NCI-H446 (cell line): ENCODE measurements at regions not wholly inside any gene's neighbourhood (a gene's known extent, or its start where the extent isn't known, plus 50 kb on each side); places are given as distances from the start of the nearest gene placed in this dataset.

ENCODE experiments used
- DNase-seq, 2 experiments: peaks; one replicate each; lab custom pipeline; 2025; lab: John Stamatoyannopoulos, UW

GRCh38 chr1:219399446-219399845, 213.5 kb downstream of the ZC3H11B start:
- no peak for DNase-seq

GRCh38 chr1:219398815-219399396, 214.0 kb downstream of the ZC3H11B start:
- DNase-seq: no peak

- DNase-seq: no peak
Measured at GRCh38 chr1:219397511-219397910, 215.4 kb downstream of the ZC3H11B start.

GRCh38 chr1:219391297-219391696, 217.6 kb downstream of the LYPLAL1 start:
- no peak for DNase-seq

GRCh38 chr1:219387211-219387610, 213.5 kb downstream of the LYPLAL1 start:
- no peak for DNase-seq

- peak in 1 of 2 experiments; percentile 61 for DNase-seq
Measured at GRCh38 chr1:219385787-219386427, 212.2 kb downstream of the LYPLAL1 start.

GRCh38 chr1:219383281-219383680, 209.6 kb downstream of the LYPLAL1 start:
- no peak for DNase-seq

- DNase-seq: no peak
Measured at GRCh38 chr1:219381396-219381795, 207.7 kb downstream of the LYPLAL1 start.

- no peak for DNase-seq
Measured at GRCh38 chr1:219380463-219380862, 206.8 kb downstream of the LYPLAL1 start.

GRCh38 chr1:219379691-219380090, 206.0 kb downstream of the LYPLAL1 start:
- no peak for DNase-seq

- DNase-seq: no peak
Measured at GRCh38 chr1:219374636-219375035, 201.0 kb downstream of the LYPLAL1 start.

- DNase-seq: no peak
Measured at GRCh38 chr1:219374046-219374566, 200.4 kb downstream of the LYPLAL1 start.

- no peak for DNase-seq
Measured at GRCh38 chr1:219373616-219373935, 199.9 kb downstream of the LYPLAL1 start.

GRCh38 chr1:219372916-219373615, 199.4 kb downstream of the LYPLAL1 start:
- no peak for DNase-seq

- DNase-seq: no peak
Measured at GRCh38 chr1:219371471-219371870, 197.8 kb downstream of the LYPLAL1 start.

GRCh38 chr1:219367496-219367895, 193.8 kb downstream of the LYPLAL1 start:
- DNase-seq: no peak

GRCh38 chr1:219365451-219365850, 191.8 kb downstream of the LYPLAL1 start:
- DNase-seq: no peak

GRCh38 chr1:219362702-219363101, 189.0 kb downstream of the LYPLAL1 start:
- DNase-seq: no peak

- no peak for DNase-seq
Measured at GRCh38 chr1:219359126-219359525, 185.4 kb downstream of the LYPLAL1 start.

- DNase-seq: no peak
Measured at GRCh38 chr1:219358080-219358479, 184.4 kb downstream of the LYPLAL1 start.

- no peak for DNase-seq
Measured at GRCh38 chr1:219354962-219355361, 181.3 kb downstream of the LYPLAL1 start.

- no peak for DNase-seq
Measured at GRCh38 chr1:219352961-219353651, 179.4 kb downstream of the LYPLAL1 start.
